Choroid plexus epithelial cell (primary cell): ENCODE measurements at regions not wholly inside any gene's neighbourhood (a gene's known extent, or its start where the extent isn't known, plus 50 kb on each side); places are given as distances from the start of the nearest gene placed in this dataset.

Source experiments
- DNase-seq: peaks from one replicate; pipeline ENCODE4 v3.0.0-alpha.2; 2010; ENCODE audit warnings: low read depth
- H3K4me3 ChIP-seq: 2 replicates; pipeline ENCODE4 v1.5.1; 2011; ENCODE audit warnings: low read depth, mild to moderate bottlenecking, control low read depth, low read length, moderate library complexity
- CTCF ChIP-seq: conservative IDR thresholded peaks from 2 replicates; pipeline ENCODE4 v1.5.1; 2011; ENCODE audit warnings: low read depth, mild to moderate bottlenecking, control low read depth, inconsistent platforms, low read length, moderate library complexity

- no peak for DNase-seq
- TF ChIP-seq CTCF, result no peak
- no peak overlapping the region for H3K4me3 ChIP-seq
These were observed 219.8 kb downstream of the AEBP2 start for GRCh38 chr12:19659086-19659485.

GRCh38 chr12:19659501-19659900 lies 220.2 kb downstream of the AEBP2 start:
- no peak for DNase-seq
- TF ChIP-seq CTCF, result no peak
- no peak overlapping the region for H3K4me3 ChIP-seq

- TF ChIP-seq CTCF, result no peak
- no peak overlapping the region for H3K4me3 ChIP-seq
- DNase-seq, result no peak
These were observed 226.0 kb downstream of the AEBP2 start for GRCh38 chr12:19665121-19665900.

- no peak for TF ChIP-seq CTCF
- DNase-seq, result no peak
- no peak overlapping the region for H3K4me3 ChIP-seq
These were observed 226.8 kb downstream of the AEBP2 start for GRCh38 chr12:19666070-19666469.

GRCh38 chr12:19669793-19670192 lies 230.5 kb downstream of the AEBP2 start:
- no peak overlapping the region for H3K4me3 ChIP-seq
- TF ChIP-seq CTCF, result no peak
- DNase-seq, result no peak

GRCh38 chr12:19671695-19672094 lies 232.4 kb downstream of the AEBP2 start:
- no peak for DNase-seq
- H3K4me3 ChIP-seq, result no peak overlapping the region
- TF ChIP-seq CTCF, result no peak

GRCh38 chr12:19674437-19674836 lies 235.1 kb downstream of the AEBP2 start:
- no peak overlapping the region for H3K4me3 ChIP-seq
- DNase-seq, result no peak
- no peak for TF ChIP-seq CTCF
